Lung (tissue), 11 donors: ENCODE measurements at regions not wholly inside any gene's neighbourhood (a gene's known extent, or its start where the extent isn't known, plus 50 kb on each side); places are given as distances from the start of the nearest gene placed in this dataset.

Experiments used
- ATAC-seq: fragments of 200-7000 bp; cut with Tn5 transposase; one replicate; pipeline ENCODE4 v1.9.1; 2020; ENCODE audit warnings: moderate number of reproducible peaks; ENCODE audit not compliant: insufficient read depth, low FRiP score
- DNase-seq, 3 donors: peaks; one replicate each; pipeline ENCODE4 v3.0.0-alpha.2; 2013 to 2017
- H3K27ac ChIP-seq, 2 donors: one replicate each; pipeline ENCODE4 v1.5.1; 2013; ENCODE audit warnings: mild to moderate bottlenecking in 2 of 2, moderate library complexity in 2 of 2, control low read depth in 1 of 2, inconsistent platforms in 1 of 2, low read depth in 1 of 2, low read length in 1 of 2
- H3K27me3 ChIP-seq, 3 donors: one replicate each; pipeline ENCODE4 v1.5.1; 2013; ENCODE audit warnings: low read length in 2 of 3; ENCODE audit not compliant: control insufficient read depth in 3 of 3, insufficient read depth in 3 of 3
- H3K36me3 ChIP-seq, 4 donors: one replicate each; pipeline ENCODE4 v1.5.1; 2013; ENCODE audit warnings: low read length in 4 of 4, mild to moderate bottlenecking in 1 of 4, moderate library complexity in 1 of 4; ENCODE audit not compliant: control insufficient read depth in 4 of 4, insufficient read depth in 4 of 4
- H3K4me1 ChIP-seq, 5 donors: one replicate each; pipeline ENCODE4 v1.5.1; 2013; ENCODE audit warnings: low read length in 5 of 5, mild to moderate bottlenecking in 2 of 5, moderate library complexity in 1 of 5; ENCODE audit not compliant: control insufficient read depth in 5 of 5, insufficient read depth in 5 of 5
- H3K4me3 ChIP-seq: one replicate; pipeline ENCODE4 v1.5.1; 2013; ENCODE audit warnings: mild to moderate bottlenecking, control low read depth, moderate library complexity
- H3K9ac ChIP-seq, 2 donors: one replicate each; pipeline ENCODE4 v1.5.1; 2013; ENCODE audit warnings: low read length in 2 of 2, control low read depth in 1 of 2; ENCODE audit not compliant: insufficient read depth in 1 of 2
- H3K9me3 ChIP-seq, 4 donors: one replicate each; pipeline ENCODE4 v1.5.1; 2013; ENCODE audit warnings: low read length in 3 of 4, mild to moderate bottlenecking in 1 of 4, moderate library complexity in 1 of 4; ENCODE audit not compliant: control insufficient read depth in 4 of 4, insufficient read depth in 3 of 4
- CTCF ChIP-seq: IDR thresholded peaks from 2 replicates; pipeline ENCODE4 v1.5.1; 2012; ENCODE audit warnings: mild to moderate bottlenecking; ENCODE audit errors: control extremely low read depth, extremely low read depth
- WGBS, 2 donors: extraction: QIAGEN DNeasy Blood & Tissue Kit; methylation state at CpG; one replicate each; pipeline ENCODE4 v1.1.7; 2013; 5-methylcytosine and 5-hydroxymethylcytosine counted together
- donor health status: control.
- donor health status: control.
- donor health status: Bipolar disorder and iron deficiency.
- donor health status: healthy.
- donor health status: DM: yes; HTN: yes; CAD: no.

- peak in 2 of 3 donors; percentile 89 to 92 for DNase-seq
- Histone ChIP-seq H3K27me3 (no peaks in the 10 kb centered on the region), H3K9me3 (peaks cover 0 to 2% (median 0%) of the 10 kb centered on the region in 4 donors), H3K4me1 (peaks cover 0 to 5% (median 0%) of the 10 kb centered on the region in 5 donors), H3K36me3 (no peaks in the 10 kb centered on the region), H3K9ac (no peak overlapping the region), H3K4me3 (no peak overlapping the region), H3K27ac (no peak overlapping the region)
- TF ChIP-seq CTCF: no peak
- 45 to 61% methylated on average over 4 of the region's 4 CpGs for WGBS, 2 donors
- ATAC-seq: no peak
Measured at GRCh38 chr4:137609718-137610430, 77.6 kb upstream of the PCDH18 start.

GRCh38 chr4:137608085-137608484, 75.8 kb upstream of the PCDH18 start:
- ATAC-seq (no peak), DNase-seq (no peak)
- Histone ChIP-seq H3K4me3 (no peak overlapping the region), H3K36me3 (no peaks in the 10 kb centered on the region), H3K27me3 (no peaks in the 10 kb centered on the region), H3K9ac (no peak overlapping the region), H3K9me3 (peaks cover 0 to under 1% (median 0%) of the 10 kb centered on the region in 4 donors), H3K27ac (no peak overlapping the region), H3K4me1 (peaks cover 0 to 5% (median 0%) of the 10 kb centered on the region in 5 donors)
- 87 to 88% methylated on average over 1 of the region's 1 CpG for WGBS, 2 donors
- TF ChIP-seq CTCF: no peak

- no peak for TF ChIP-seq CTCF
- ATAC-seq: no peak
- no peak overlapping the region for H3K4me3 ChIP-seq
- H3K27me3 ChIP-seq: no peaks in the 10 kb centered on the region
- no peak overlapping the region for H3K27ac ChIP-seq
- peaks cover 0 to 7% (median 0%) of the 10 kb centered on the region in 5 donors for H3K4me1 ChIP-seq
- 68 to 84% methylated on average over 2 of the region's 2 CpGs for WGBS, 2 donors
- H3K9me3 ChIP-seq: no peaks in the 10 kb centered on the region
- no peaks in the 10 kb centered on the region for H3K36me3 ChIP-seq
- no peak overlapping the region for H3K9ac ChIP-seq
- peak in 2 of 3 donors; percentile 18 to 27 for DNase-seq
Measured at GRCh38 chr4:137602436-137602835, 70.1 kb upstream of the PCDH18 start.
